Cardiac muscle cell (in vitro differentiated cells and primary cell): ENCODE measurements at regions not wholly inside any gene's neighbourhood (a gene's known extent, or its start where the extent isn't known, plus 50 kb on each side); places are given as distances from the start of the nearest gene placed in this dataset.

Source experiments
- DNase-seq, 2 donors: peaks; one replicate each; pipeline versions ENCODE4 v3.0.0 to v3.0.0-alpha.2; 2010 to 2017; ENCODE audit warnings: low read depth in 1 of 2, low spot score in 1 of 2
- H3K27ac ChIP-seq: fragments of 200-600 bp; sonication (generic); 2 replicates; pipeline ENCODE4 v1.5.1; 2016
- H3K27me3 ChIP-seq: fragments of 200-600 bp; sonication (generic); 2 replicates; pipeline ENCODE4 v1.6.0; 2016; ENCODE audit warnings: control low read depth
- H3K36me3 ChIP-seq: fragments of 200-600 bp; sonication (generic); 2 replicates; pipeline ENCODE4 v1.5.1; 2016; ENCODE audit warnings: control low read depth
- H3K4me1 ChIP-seq: fragments of 200-600 bp; sonication (generic); 2 replicates; pipeline ENCODE4 v1.8.1; 2017; ENCODE audit warnings: low read depth, mild to moderate bottlenecking, mixed run types
- H3K4me3 ChIP-seq: fragments of 200-600 bp; sonication (generic); 2 replicates; pipeline ENCODE4 v1.5.1; 2016; ENCODE audit warnings: mild to moderate bottlenecking
- H3K9me3 ChIP-seq: fragments of 200-600 bp; sonication (generic); 2 replicates; pipeline ENCODE4 v1.5.1; 2017; ENCODE audit warnings: low read depth, mild to moderate bottlenecking, control low read depth
- CTCF ChIP-seq: IDR thresholded peaks from 2 replicates; pipeline ENCODE4 v1.5.1; 2012; ENCODE audit warnings: low read depth, mild to moderate bottlenecking, low read length

GRCh38 chr3:80244390-80244789 lies 476.6 kb upstream of the ROBO1 start:
- H3K4me3 ChIP-seq: no peak overlapping the region
- no peak for TF ChIP-seq CTCF
- H3K27ac ChIP-seq: no peak overlapping the region
- peak in 1 of 2 donors; percentile 63 for DNase-seq
- H3K36me3 ChIP-seq: no peaks in the 10 kb centered on the region
- H3K27me3 ChIP-seq: no peaks in the 10 kb centered on the region
- H3K4me1 ChIP-seq: no peaks in the 10 kb centered on the region
- H3K9me3 ChIP-seq: no peaks in the 10 kb centered on the region

DNA sequence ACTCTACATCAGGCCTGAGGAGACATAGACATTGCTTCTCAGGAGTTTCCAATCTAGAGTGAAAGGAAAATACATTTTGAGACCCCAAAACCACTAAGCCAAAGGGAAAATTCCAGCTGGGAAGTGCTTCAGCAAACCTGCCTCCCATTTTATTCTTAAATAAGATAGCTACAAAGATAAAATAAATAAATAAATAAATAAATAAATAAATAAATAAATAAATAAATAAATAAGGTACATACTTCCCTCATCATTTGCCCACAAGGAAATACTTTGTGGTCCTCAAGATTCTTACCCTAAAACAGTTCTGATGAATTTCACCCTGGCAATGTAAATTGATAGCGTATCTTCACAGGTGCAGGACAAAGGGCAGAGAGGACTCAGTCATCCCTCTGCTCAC lies 474.0 kb upstream of the ROBO1 start:
- DNase-seq: no peak
- no peaks in the 10 kb centered on the region for H3K27me3 ChIP-seq
- no peaks in the 10 kb centered on the region for H3K36me3 ChIP-seq
- H3K4me1 ChIP-seq: no peaks in the 10 kb centered on the region
- no peak overlapping the region for H3K4me3 ChIP-seq
- H3K9me3 ChIP-seq: no peaks in the 10 kb centered on the region
- no peak for TF ChIP-seq CTCF
- H3K27ac ChIP-seq: no peak overlapping the region

GRCh38 chr3:80239301-80239700 lies 471.5 kb upstream of the ROBO1 start:
- H3K9me3 ChIP-seq: no peaks in the 10 kb centered on the region

GRCh38 chr3:80238606-80239005 lies 470.8 kb upstream of the ROBO1 start:
- Histone ChIP-seq H3K4me3 (no peak overlapping the region), H3K9me3 (no peaks in the 10 kb centered on the region), H3K27me3 (no peaks in the 10 kb centered on the region), H3K27ac (no peak overlapping the region), H3K36me3 (no peaks in the 10 kb centered on the region), H3K4me1 (no peaks in the 10 kb centered on the region)
- no peak for TF ChIP-seq CTCF
- DNase-seq: peak in 1 of 2 donors; percentile 22

More at GRCh38 chr3:80239301-80239700, 471.5 kb upstream of the ROBO1 start:
- H3K27me3 ChIP-seq: no peaks in the 10 kb centered on the region
- no peak for DNase-seq
- no peaks in the 10 kb centered on the region for H3K36me3 ChIP-seq
- H3K27ac ChIP-seq: no peak overlapping the region
- no peak for TF ChIP-seq CTCF
- H3K4me1 ChIP-seq: no peaks in the 10 kb centered on the region
- no peak overlapping the region for H3K4me3 ChIP-seq

DNA sequence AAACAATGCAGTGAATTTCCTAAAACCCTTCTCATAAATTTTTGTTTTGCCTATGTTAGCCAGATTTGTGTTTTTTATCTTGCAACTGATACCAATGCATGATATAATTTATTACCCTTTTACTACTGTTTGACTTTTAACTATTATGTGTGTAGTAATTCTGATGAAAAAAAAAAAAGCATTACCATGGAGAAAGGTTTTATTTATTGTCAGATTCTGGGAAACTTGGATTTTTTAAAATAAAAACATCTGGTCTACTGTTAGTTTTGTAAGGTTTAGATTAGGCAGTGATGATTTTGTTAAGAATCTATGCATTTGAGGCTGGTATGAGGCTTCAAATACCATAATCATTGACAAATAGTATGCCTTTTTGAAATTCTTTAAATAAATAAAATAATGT lies 470.4 kb upstream of the ROBO1 start:
- Histone ChIP-seq H3K9me3 (no peaks in the 10 kb centered on the region), H3K27ac (no peak overlapping the region), H3K27me3 (no peaks in the 10 kb centered on the region), H3K4me1 (no peaks in the 10 kb centered on the region), H3K4me3 (no peak overlapping the region), H3K36me3 (no peaks in the 10 kb centered on the region)
- no peak for TF ChIP-seq CTCF
- DNase-seq: no peak

- Histone ChIP-seq H3K36me3 (no peaks in the 10 kb centered on the region), H3K4me1 (no peaks in the 10 kb centered on the region), H3K9me3 (no peaks in the 10 kb centered on the region), H3K27me3 (no peaks in the 10 kb centered on the region), H3K4me3 (no peak overlapping the region), H3K27ac (no peak overlapping the region)
- DNase-seq: no peak
- no peak for TF ChIP-seq CTCF
Measured at GRCh38 chr3:80234706-80235105, 466.9 kb upstream of the ROBO1 start.
